Endothelial cell (in vitro differentiated cells): ENCODE measurements at regions not wholly inside any gene's neighbourhood (a gene's known extent, or its start where the extent isn't known, plus 50 kb on each side); places are given as distances from the start of the nearest gene placed in this dataset.

Experiments
- DNase-seq: peaks from one replicate; pipeline ENCODE4 v3.0.0; 2021; ENCODE audit warnings: low spot score
- H3K27ac Mint-ChIP-seq: one replicate; pipeline ENCODE4 v1.8.0; 2021; ENCODE audit warnings: mixed read lengths, inconsistent platforms; ENCODE audit not compliant: unreplicated experiment
- H3K27me3 Mint-ChIP-seq: one replicate; pipeline ENCODE4 v1.8.0; 2021; ENCODE audit warnings: mild to moderate bottlenecking, moderate library complexity, mixed read lengths, inconsistent platforms; ENCODE audit not compliant: unreplicated experiment
- H3K36me3 Mint-ChIP-seq: one replicate; pipeline ENCODE4 v1.8.0; 2021; ENCODE audit warnings: mild to moderate bottlenecking, low read depth, mixed read lengths, inconsistent platforms; ENCODE audit not compliant: unreplicated experiment
- H3K4me1 Mint-ChIP-seq: one replicate; pipeline ENCODE4 v1.8.0; 2021; ENCODE audit warnings: mild to moderate bottlenecking, mixed read lengths, inconsistent platforms; ENCODE audit not compliant: unreplicated experiment
- H3K4me3 Mint-ChIP-seq: one replicate; pipeline ENCODE4 v1.8.0; 2021; ENCODE audit warnings: mild to moderate bottlenecking, mixed read lengths, inconsistent platforms; ENCODE audit not compliant: unreplicated experiment
- H3K9me3 Mint-ChIP-seq: one replicate; pipeline ENCODE4 v1.8.0; 2021; ENCODE audit warnings: mixed read lengths, inconsistent platforms; ENCODE audit not compliant: unreplicated experiment
- CTCF ChIP-seq: fragments of 200-600 bp; sonication (generic); IDR thresholded peaks from one replicate; pipeline ENCODE4 v1.5.0; 2021; ENCODE audit warnings: antibody characterized with exemption; ENCODE audit not compliant: unreplicated experiment

- Mint-ChIP-seq H3K27me3 (peaks cover 7% of the 10 kb centered on the region), H3K27ac (no peak overlapping the region), H3K4me3 (no peak overlapping the region), H3K36me3 (no peaks in the 10 kb centered on the region), H3K4me1 (no peaks in the 10 kb centered on the region), H3K9me3 (no peaks in the 10 kb centered on the region)
- no peak for DNase-seq
- TF ChIP-seq CTCF, result no peak
These were observed 231.2 kb downstream of the FGF9 start for GRCh38 chr13:21901811-21902708.

- TF ChIP-seq CTCF, result no peak
- H3K27ac Mint-ChIP-seq, result no peak overlapping the region
- no peaks in the 10 kb centered on the region for H3K4me1 Mint-ChIP-seq
- H3K4me3 Mint-ChIP-seq, result no peak overlapping the region
- no peak for DNase-seq
- H3K36me3 Mint-ChIP-seq, result no peaks in the 10 kb centered on the region
- H3K9me3 Mint-ChIP-seq, result no peaks in the 10 kb centered on the region
- H3K27me3 Mint-ChIP-seq, result peaks cover 7% of the 10 kb centered on the region
These were observed 231.8 kb downstream of the FGF9 start for GRCh38 chr13:21902709-21903098.

- no peaks in the 10 kb centered on the region for H3K9me3 Mint-ChIP-seq
- no peak overlapping the region for H3K27ac Mint-ChIP-seq
These were observed 234.6 kb downstream of the FGF9 start for GRCh38 chr13:21905486-21905885.

GRCh38 chr13:21909331-21909730, 238.5 kb downstream of the FGF9 start:
- H3K4me3 Mint-ChIP-seq, result no peak overlapping the region
- H3K27ac Mint-ChIP-seq, result no peak overlapping the region
- no peaks in the 10 kb centered on the region for H3K27me3 Mint-ChIP-seq
- TF ChIP-seq CTCF, result no peak
- H3K36me3 Mint-ChIP-seq, result no peaks in the 10 kb centered on the region
- H3K9me3 Mint-ChIP-seq, result no peaks in the 10 kb centered on the region
- no peak for DNase-seq
- H3K4me1 Mint-ChIP-seq, result peaks cover 3% of the 10 kb centered on the region

More at GRCh38 chr13:21905486-21905885, 234.6 kb downstream of the FGF9 start:
- Mint-ChIP-seq H3K27me3 (peaks cover 5% of the 10 kb centered on the region), H3K36me3 (no peaks in the 10 kb centered on the region), H3K4me3 (no peak overlapping the region), H3K4me1 (no peaks in the 10 kb centered on the region)
- no peak for DNase-seq
- TF ChIP-seq CTCF, result no peak

GRCh38 chr13:21910546-21910945, 239.7 kb downstream of the FGF9 start:
- Mint-ChIP-seq H3K27ac (no peak overlapping the region), H3K27me3 (no peaks in the 10 kb centered on the region), H3K36me3 (no peaks in the 10 kb centered on the region), H3K4me3 (no peak overlapping the region), H3K4me1 (peaks cover 6% of the 10 kb centered on the region), H3K9me3 (no peaks in the 10 kb centered on the region)
- TF ChIP-seq CTCF, result no peak
- no peak for DNase-seq
